ENCODE measurements at regions not wholly inside any gene's neighbourhood (a gene's known extent, or its start where the extent isn't known, plus 50 kb on each side); places are given as distances from the start of the nearest gene placed in this dataset.

- no peak for DNase-seq (ENCODE audit: low read depth in 2 of 2)
- no peak overlapping the region for H3K4me3 ChIP-seq (replicated peaks in 1 of 2; ENCODE audit: low read depth in 2 of 2, low read length in 2 of 2)
- TF ChIP-seq, protein P1, sequence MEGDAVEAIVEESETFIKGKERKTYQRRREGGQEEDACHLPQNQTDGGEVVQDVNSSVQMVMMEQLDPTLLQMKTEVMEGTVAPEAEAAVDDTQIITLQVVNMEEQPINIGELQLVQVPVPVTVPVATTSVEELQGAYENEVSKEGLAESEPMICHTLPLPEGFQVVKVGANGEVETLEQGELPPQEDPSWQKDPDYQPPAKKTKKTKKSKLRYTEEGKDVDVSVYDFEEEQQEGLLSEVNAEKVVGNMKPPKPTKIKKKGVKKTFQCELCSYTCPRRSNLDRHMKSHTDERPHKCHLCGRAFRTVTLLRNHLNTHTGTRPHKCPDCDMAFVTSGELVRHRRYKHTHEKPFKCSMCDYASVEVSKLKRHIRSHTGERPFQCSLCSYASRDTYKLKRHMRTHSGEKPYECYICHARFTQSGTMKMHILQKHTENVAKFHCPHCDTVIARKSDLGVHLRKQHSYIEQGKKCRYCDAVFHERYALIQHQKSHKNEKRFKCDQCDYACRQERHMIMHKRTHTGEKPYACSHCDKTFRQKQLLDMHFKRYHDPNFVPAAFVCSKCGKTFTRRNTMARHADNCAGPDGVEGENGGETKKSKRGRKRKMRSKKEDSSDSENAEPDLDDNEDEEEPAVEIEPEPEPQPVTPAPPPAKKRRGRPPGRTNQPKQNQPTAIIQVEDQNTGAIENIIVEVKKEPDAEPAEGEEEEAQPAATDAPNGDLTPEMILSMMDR (IDR thresholded peaks at IDR 0.05; ENCODE audit: low read depth, low read length) = no peak
Observed at GRCh38 chr7:124318721-124319450, 286.0 kb upstream of the TMEM229A start.

- H3K4me3 ChIP-seq (replicated peaks in 1 of 2; ENCODE audit: low read depth in 2 of 2, low read length in 2 of 2) = no peak overlapping the region
- DNase-seq (ENCODE audit: low read depth in 2 of 2) = no peak
- TF ChIP-seq, protein P1 (IDR thresholded peaks at IDR 0.05; ENCODE audit: low read depth, low read length) = no peak
Observed at GRCh38 chr7:124310934-124311390, 278.1 kb upstream of the TMEM229A start.

DNA sequence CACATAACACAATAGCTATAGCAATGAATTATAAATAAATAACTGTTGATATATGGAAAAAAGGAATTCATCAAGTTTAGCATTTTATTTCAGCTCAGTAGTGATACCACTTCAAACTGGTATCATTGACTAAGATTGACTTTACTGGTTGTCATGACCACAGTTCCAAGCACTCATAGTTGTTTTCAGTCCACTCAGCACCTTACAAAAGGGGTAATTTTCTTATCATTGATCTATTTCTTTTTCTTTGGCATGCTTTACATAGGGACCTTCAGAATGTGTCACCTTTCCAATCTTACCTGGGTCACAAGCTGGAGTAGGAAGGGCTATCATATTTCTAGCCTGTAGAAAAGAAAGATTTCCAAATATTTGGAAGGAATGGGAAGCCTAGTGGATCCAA is 275.5 kb upstream of the TMEM229A start:
- TF ChIP-seq, protein P1 (IDR thresholded peaks at IDR 0.05; ENCODE audit: low read depth, low read length) = no peak
- no peak for DNase-seq (ENCODE audit: low read depth in 2 of 2)
- H3K4me3 ChIP-seq (replicated peaks in 1 of 2; ENCODE audit: low read depth in 2 of 2, low read length in 2 of 2) = no peak overlapping the region

DNA sequence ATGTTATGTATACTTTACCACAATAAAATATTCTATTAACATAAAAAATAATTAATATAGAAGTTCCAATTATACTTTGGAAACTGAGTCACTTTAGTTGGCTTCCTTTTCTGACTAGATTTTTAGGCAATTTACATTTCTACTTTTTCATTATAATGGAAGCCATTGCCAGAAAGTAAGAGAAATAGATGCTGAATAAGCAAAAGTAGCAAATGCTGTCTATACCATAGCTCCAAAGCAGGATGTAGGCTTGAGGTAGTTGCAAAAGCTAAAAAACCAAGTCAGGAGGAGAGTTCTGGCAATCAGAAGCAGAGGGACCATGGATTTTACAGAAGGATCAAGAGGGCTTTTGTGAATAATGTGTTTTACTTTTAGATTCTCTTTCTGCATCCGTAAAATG is 262.4 kb upstream of the TMEM229A start:
- TF ChIP-seq, protein P1 (IDR thresholded peaks at IDR 0.05; ENCODE audit: low read depth, low read length) = no peak
- no peak overlapping the region for H3K4me3 ChIP-seq (replicated peaks in 1 of 2; ENCODE audit: low read depth in 2 of 2, low read length in 2 of 2)
- DNase-seq (ENCODE audit: low read depth in 2 of 2) = no peak

DNA sequence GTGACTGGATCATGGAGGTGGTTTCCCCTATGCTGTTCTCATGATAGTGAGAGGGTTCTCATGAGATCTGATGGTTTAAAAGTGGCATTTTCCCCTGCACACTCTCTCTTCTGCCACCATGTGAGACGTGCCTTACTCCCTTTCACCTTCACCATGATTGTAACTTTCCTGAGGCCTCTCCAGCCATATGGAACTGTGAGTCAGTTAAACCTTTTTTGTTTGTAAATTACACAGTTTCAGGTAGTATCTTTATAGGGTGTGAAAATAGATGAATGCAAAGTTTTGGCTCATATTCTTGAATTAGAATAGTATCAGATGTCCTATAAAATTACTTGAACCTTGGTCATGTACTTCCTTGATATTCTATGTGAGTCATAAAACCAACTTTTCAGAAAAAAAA is 252.1 kb upstream of the TMEM229A start:
- no peak for DNase-seq (ENCODE audit: low read depth in 2 of 2)
- TF ChIP-seq, protein P1 (IDR thresholded peaks at IDR 0.05; ENCODE audit: low read depth, low read length) = no peak
- no peak overlapping the region for H3K4me3 ChIP-seq (replicated peaks in 1 of 2; ENCODE audit: low read depth in 2 of 2, low read length in 2 of 2)

- no peak overlapping the region for H3K4me3 ChIP-seq (replicated peaks in 1 of 2; ENCODE audit: low read depth in 2 of 2, low read length in 2 of 2)
- DNase-seq (ENCODE audit: low read depth in 2 of 2) = peak; percentile 6 to 10
- TF ChIP-seq, protein P1 (IDR thresholded peaks at IDR 0.05; ENCODE audit: low read depth, low read length) = peak; percentile 28
Observed at GRCh38 chr7:124276005-124276622, 243.2 kb upstream of the TMEM229A start.
